Astrocyte (in vitro differentiated cells and primary cell): ENCODE measurements at regions not wholly inside any gene's neighbourhood (a gene's known extent, or its start where the extent isn't known, plus 50 kb on each side); places are given as distances from the start of the nearest gene placed in this dataset.

Experiments used
- DNase-seq: peaks from one replicate; pipeline ENCODE4 v3.0.0-alpha.2; 2010; ENCODE audit warnings: low read depth
- FAIRE-seq: peaks from 2 replicates; lab custom pipeline; 2011; peaks lifted over from hg19 to GRCh38; lab: Jason Lieb, UNC
- H2AFZ ChIP-seq: 2 replicates; pipeline ENCODE4 v1.6.0; 2012; ENCODE audit warnings: low read depth, low read length, inconsistent platforms
- H3K27ac ChIP-seq: 2 replicates; pipeline ENCODE4 v1.5.1; 2011; ENCODE audit warnings: low read depth, low read length, inconsistent platforms
- H3K27me3 ChIP-seq: 2 replicates; pipeline ENCODE4 v1.6.0; 2011; ENCODE audit warnings: low read length, inconsistent platforms; ENCODE audit not compliant: insufficient read depth
- H3K36me3 ChIP-seq: 2 replicates; pipeline ENCODE4 v1.5.1; 2011; ENCODE audit warnings: low read length, inconsistent platforms; ENCODE audit not compliant: insufficient read depth
- H3K4me1 ChIP-seq: 2 replicates; pipeline ENCODE4 v1.5.1; 2011; ENCODE audit warnings: low read length, inconsistent platforms; ENCODE audit not compliant: insufficient read depth
- H3K4me2 ChIP-seq: 2 replicates; pipeline ENCODE4 v1.6.0; 2012; ENCODE audit warnings: low read length, inconsistent platforms
- H3K4me3 ChIP-seq: 2 replicates; pipeline ENCODE4 v1.5.1; 2011; ENCODE audit warnings: low read depth, mild to moderate bottlenecking, low read length, inconsistent platforms; ENCODE audit not compliant: insufficient read depth
- H3K79me2 ChIP-seq: 2 replicates; pipeline ENCODE4 v1.6.0; 2012; ENCODE audit warnings: mild to moderate bottlenecking, low read length, inconsistent platforms; ENCODE audit not compliant: insufficient read depth
- H3K9ac ChIP-seq: 2 replicates; pipeline ENCODE4 v1.6.0; 2012; ENCODE audit warnings: mild to moderate bottlenecking, low read length, inconsistent platforms
- H3K9me3 ChIP-seq: 2 replicates; pipeline ENCODE4 v1.5.1; 2012; ENCODE audit warnings: low read depth, mild to moderate bottlenecking, low read length, inconsistent platforms; ENCODE audit not compliant: insufficient read depth
- H4K20me1 ChIP-seq: 2 replicates; pipeline ENCODE4 v1.6.0; 2012; ENCODE audit warnings: low read length, inconsistent platforms; ENCODE audit not compliant: insufficient read depth
- H3K27ac Mint-ChIP-seq: one replicate; pipeline ENCODE4 v1.8.0; 2021; ENCODE audit warnings: mild to moderate bottlenecking, mixed read lengths; ENCODE audit not compliant: unreplicated experiment
- H3K27me3 Mint-ChIP-seq: one replicate; pipeline ENCODE4 v1.8.0; 2021; ENCODE audit warnings: low read depth, mixed read lengths; ENCODE audit not compliant: unreplicated experiment
- H3K36me3 Mint-ChIP-seq: one replicate; pipeline ENCODE4 v1.8.0; 2021; ENCODE audit warnings: low read depth, mixed read lengths; ENCODE audit not compliant: unreplicated experiment
- H3K4me1 Mint-ChIP-seq: one replicate; pipeline ENCODE4 v1.8.0; 2021; ENCODE audit warnings: low read depth, mixed read lengths; ENCODE audit not compliant: unreplicated experiment
- H3K4me3 Mint-ChIP-seq: one replicate; pipeline ENCODE4 v1.8.0; 2021; ENCODE audit warnings: mild to moderate bottlenecking, moderate library complexity, mixed read lengths; ENCODE audit not compliant: unreplicated experiment
- H3K9me3 Mint-ChIP-seq: one replicate; pipeline ENCODE4 v1.8.0; 2021; ENCODE audit warnings: mild to moderate bottlenecking, mixed read lengths; ENCODE audit not compliant: unreplicated experiment
- CTCF ChIP-seq: IDR thresholded peaks from 2 replicates; pipeline ENCODE4 v1.5.1; 2011; ENCODE audit warnings: low read depth, mild to moderate bottlenecking, inconsistent platforms, low read length, moderate library complexity; ENCODE audit not compliant: insufficient read depth
- EZH2 ChIP-seq: IDR thresholded peaks from 2 replicates; pipeline ENCODE4 v1.6.1; 2012; ENCODE audit warnings: mild to moderate bottlenecking, low read length, inconsistent platforms; ENCODE audit not compliant: insufficient read depth

- H3K79me2 ChIP-seq: no peaks in the 10 kb centered on the region
- no peak overlapping the region for H3K27ac ChIP-seq
- H4K20me1 ChIP-seq: no peaks in the 10 kb centered on the region
- H2AFZ ChIP-seq: no peak overlapping the region
- H3K4me2 ChIP-seq: no peak overlapping the region
- Mint-ChIP-seq H3K4me3 (no peak overlapping the region), H3K27me3 (peaks cover 4% of the 10 kb centered on the region), H3K9me3 (no peaks in the 10 kb centered on the region), H3K36me3 (no peaks in the 10 kb centered on the region), H3K27ac (no peak overlapping the region), H3K4me1 (peaks cover 13% of the 10 kb centered on the region)
- DNase-seq: peak; percentile 70
- no peak for TF ChIP-seq EZH2
- H3K4me1 ChIP-seq: no peaks in the 10 kb centered on the region
- no peak overlapping the region for H3K9ac ChIP-seq
- no peak overlapping the region for H3K4me3 ChIP-seq
- H3K27me3 ChIP-seq: peaks cover 2% of the 10 kb centered on the region
- H3K36me3 ChIP-seq: no peaks in the 10 kb centered on the region
- no peaks in the 10 kb centered on the region for H3K9me3 ChIP-seq
- no peak for FAIRE-seq
Measured at GRCh38 chr7:24455813-24456525, 117.3 kb upstream of the PALS2 start.

- Histone ChIP-seq H3K9me3 (no peaks in the 10 kb centered on the region), H3K36me3 (no peaks in the 10 kb centered on the region), H2AFZ (no peak overlapping the region), H3K27ac (no peak overlapping the region), H3K4me1 (no peaks in the 10 kb centered on the region), H4K20me1 (no peaks in the 10 kb centered on the region), H3K27me3 (peaks cover 2% of the 10 kb centered on the region), H3K4me2 (no peak overlapping the region), H3K79me2 (no peaks in the 10 kb centered on the region), H3K9ac (no peak overlapping the region), H3K4me3 (no peak overlapping the region)
- TF ChIP-seq CTCF (no peak), EZH2 (no peak)
- Mint-ChIP-seq H3K27ac (no peak overlapping the region), H3K9me3 (no peaks in the 10 kb centered on the region), H3K36me3 (no peaks in the 10 kb centered on the region), H3K4me3 (no peak overlapping the region), H3K27me3 (peaks cover 5% of the 10 kb centered on the region), H3K4me1 (peaks cover 13% of the 10 kb centered on the region)
- no peak for FAIRE-seq
- DNase-seq: no peak
Measured at GRCh38 chr7:24456526-24457218, 116.6 kb upstream of the PALS2 start.

GRCh38 chr7:24457219-24457558, 116.1 kb upstream of the PALS2 start:
- no peaks in the 10 kb centered on the region for H3K36me3 ChIP-seq
- H3K4me3 ChIP-seq: no peak overlapping the region
- Mint-ChIP-seq H3K27me3 (peaks cover 3% of the 10 kb centered on the region), H3K36me3 (no peaks in the 10 kb centered on the region), H3K27ac (no peak overlapping the region), H3K4me1 (peaks cover 13% of the 10 kb centered on the region), H3K9me3 (no peaks in the 10 kb centered on the region), H3K4me3 (no peak overlapping the region)
- no peak overlapping the region for H3K9ac ChIP-seq
- H3K4me2 ChIP-seq: no peak overlapping the region
- no peaks in the 10 kb centered on the region for H3K79me2 ChIP-seq
- H3K4me1 ChIP-seq: no peaks in the 10 kb centered on the region
- TF ChIP-seq CTCF: no peak
- TF ChIP-seq EZH2: no peak
- H2AFZ ChIP-seq: no peak overlapping the region
- no peaks in the 10 kb centered on the region for H3K9me3 ChIP-seq
- no peak for FAIRE-seq
- H4K20me1 ChIP-seq: no peaks in the 10 kb centered on the region
- H3K27ac ChIP-seq: no peak overlapping the region
- H3K27me3 ChIP-seq: peaks cover 2% of the 10 kb centered on the region
- no peak for DNase-seq
